ENCODE measurements at regions not wholly inside any gene's neighbourhood (a gene's known extent, or its start where the extent isn't known, plus 50 kb on each side); places are given as distances from the start of the nearest gene placed in this dataset.
"Not testable (repeated sequence)": the region's sequence is repeated elsewhere in the genome, so short reads cannot be mapped to it uniquely, and the experiment has no call there.

DNA sequence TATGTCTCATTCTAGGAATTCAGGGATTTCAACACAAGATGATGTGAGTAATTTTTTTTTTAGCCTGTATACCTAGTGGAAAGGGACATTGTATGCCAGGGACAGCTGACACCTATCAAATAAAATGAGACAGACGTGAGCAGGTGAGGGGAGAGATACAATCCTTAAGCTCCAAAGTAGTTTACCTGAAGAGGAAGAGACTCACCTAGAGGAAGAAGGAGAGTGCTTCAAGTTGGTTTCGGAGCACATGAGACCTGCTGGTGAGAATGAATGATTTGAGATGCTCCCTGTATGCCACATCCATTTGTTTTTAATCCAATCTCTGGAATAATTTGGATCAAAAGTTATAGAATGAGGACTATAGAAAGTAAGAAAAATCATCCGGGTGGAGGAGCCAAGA, 915.4 kb upstream of the FBXO33 start:
- H3K36me3 ChIP-seq (ENCODE audit: control insufficient read depth, insufficient read depth, low read length), result no peaks in the 10 kb centered on the region
- no peak for DNase-seq (ENCODE audit: extremely low read depth, insufficient read length)
- TF ChIP-seq, protein P1, sequence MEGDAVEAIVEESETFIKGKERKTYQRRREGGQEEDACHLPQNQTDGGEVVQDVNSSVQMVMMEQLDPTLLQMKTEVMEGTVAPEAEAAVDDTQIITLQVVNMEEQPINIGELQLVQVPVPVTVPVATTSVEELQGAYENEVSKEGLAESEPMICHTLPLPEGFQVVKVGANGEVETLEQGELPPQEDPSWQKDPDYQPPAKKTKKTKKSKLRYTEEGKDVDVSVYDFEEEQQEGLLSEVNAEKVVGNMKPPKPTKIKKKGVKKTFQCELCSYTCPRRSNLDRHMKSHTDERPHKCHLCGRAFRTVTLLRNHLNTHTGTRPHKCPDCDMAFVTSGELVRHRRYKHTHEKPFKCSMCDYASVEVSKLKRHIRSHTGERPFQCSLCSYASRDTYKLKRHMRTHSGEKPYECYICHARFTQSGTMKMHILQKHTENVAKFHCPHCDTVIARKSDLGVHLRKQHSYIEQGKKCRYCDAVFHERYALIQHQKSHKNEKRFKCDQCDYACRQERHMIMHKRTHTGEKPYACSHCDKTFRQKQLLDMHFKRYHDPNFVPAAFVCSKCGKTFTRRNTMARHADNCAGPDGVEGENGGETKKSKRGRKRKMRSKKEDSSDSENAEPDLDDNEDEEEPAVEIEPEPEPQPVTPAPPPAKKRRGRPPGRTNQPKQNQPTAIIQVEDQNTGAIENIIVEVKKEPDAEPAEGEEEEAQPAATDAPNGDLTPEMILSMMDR (IDR thresholded peaks at IDR 0.05; ENCODE audit: insufficient read depth, low read length, poor library complexity, severe bottlenecking), result no peak
- H3K27me3 ChIP-seq (replicated peaks; ENCODE audit: control insufficient read depth, insufficient read depth, low read length), result no peaks in the 10 kb centered on the region
- no peak overlapping the region for H3K4me3 ChIP-seq (replicated peaks; ENCODE audit: low read depth, low read length)

DNA sequence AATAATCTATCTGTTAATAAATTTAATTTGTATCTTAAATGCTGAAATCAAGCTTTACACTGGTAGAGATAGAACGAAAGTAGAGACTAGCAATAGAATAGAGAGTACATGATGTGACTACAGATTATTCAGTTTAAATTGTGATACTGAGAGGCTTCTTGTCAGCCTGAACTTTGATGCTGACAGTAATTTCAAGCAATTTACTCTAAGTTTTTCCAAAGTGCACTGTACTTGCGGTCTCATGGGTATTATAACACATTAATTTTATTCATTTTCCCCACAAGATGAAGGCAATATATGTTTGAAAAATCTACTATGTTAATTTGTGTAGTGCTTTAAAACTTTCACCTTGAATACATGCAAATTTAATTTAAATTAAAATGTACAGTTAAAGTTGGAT, 914.0 kb upstream of the FBXO33 start:
- no peak for DNase-seq (ENCODE audit: extremely low read depth, insufficient read length)
- TF ChIP-seq, protein P1 (IDR thresholded peaks at IDR 0.05; ENCODE audit: insufficient read depth, low read length, poor library complexity, severe bottlenecking), result no peak
- Histone ChIP-seq H3K27me3 (replicated peaks; ENCODE audit: control insufficient read depth, insufficient read depth, low read length) (no peaks in the 10 kb centered on the region), H3K36me3 (ENCODE audit: control insufficient read depth, insufficient read depth, low read length) (no peaks in the 10 kb centered on the region), H3K4me3 (replicated peaks; ENCODE audit: low read depth, low read length) (no peak overlapping the region)

DNA sequence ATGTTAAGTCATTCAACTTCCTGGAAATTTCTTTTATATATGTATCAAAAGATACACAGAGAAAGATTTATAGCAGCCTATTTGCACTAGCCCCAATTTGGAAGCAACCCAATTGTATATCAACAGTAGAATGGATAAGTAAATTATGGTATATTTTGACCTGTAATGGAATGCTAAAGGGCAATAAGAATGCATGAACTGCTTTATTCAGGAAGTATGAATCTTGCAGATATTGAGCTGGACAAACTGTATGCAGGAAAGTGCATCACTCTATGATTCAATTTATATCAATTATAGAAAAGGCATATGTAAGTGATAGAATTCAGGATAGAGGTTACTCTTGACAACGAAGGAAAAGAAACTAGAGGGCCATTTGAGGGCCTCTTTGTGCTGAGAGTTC, 913.1 kb upstream of the FBXO33 start:
- H3K4me3 ChIP-seq (replicated peaks; ENCODE audit: low read depth, low read length), result no peak overlapping the region
- H3K36me3 ChIP-seq (ENCODE audit: control insufficient read depth, insufficient read depth, low read length), result no peaks in the 10 kb centered on the region
- TF ChIP-seq, protein P1 (IDR thresholded peaks at IDR 0.05; ENCODE audit: insufficient read depth, low read length, poor library complexity, severe bottlenecking), result no peak
- H3K27me3 ChIP-seq (replicated peaks; ENCODE audit: control insufficient read depth, insufficient read depth, low read length), result no peaks in the 10 kb centered on the region
- DNase-seq (ENCODE audit: extremely low read depth, insufficient read length), result no peak

DNA sequence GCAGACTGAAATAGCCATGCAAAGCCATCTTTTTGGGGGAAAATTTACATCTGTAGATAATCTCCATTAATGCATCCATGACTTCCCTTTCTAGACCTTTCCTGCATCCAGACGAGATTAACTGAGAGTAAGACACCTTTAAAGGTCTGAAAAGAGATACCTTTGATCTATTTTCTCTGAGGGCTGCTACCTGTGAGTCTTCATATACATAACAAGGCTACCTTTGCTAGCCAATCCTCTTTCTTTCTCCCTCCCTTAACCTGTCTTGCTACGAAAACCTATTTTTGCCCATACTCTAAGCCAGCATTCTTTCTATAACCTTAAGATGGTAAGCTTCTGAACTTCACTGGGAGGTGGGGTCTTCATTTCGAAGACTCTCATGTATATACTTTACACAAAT, 908.5 kb upstream of the FBXO33 start:
- no peak overlapping the region for H3K4me3 ChIP-seq (replicated peaks; ENCODE audit: low read depth, low read length)
- no peaks in the 10 kb centered on the region for H3K36me3 ChIP-seq (ENCODE audit: control insufficient read depth, insufficient read depth, low read length)
- DNase-seq (ENCODE audit: extremely low read depth, insufficient read length), result no peak
- H3K27me3 ChIP-seq (replicated peaks; ENCODE audit: control insufficient read depth, insufficient read depth, low read length), result no peaks in the 10 kb centered on the region
- TF ChIP-seq, protein P1 (IDR thresholded peaks at IDR 0.05; ENCODE audit: insufficient read depth, low read length, poor library complexity, severe bottlenecking), result no peak

DNA sequence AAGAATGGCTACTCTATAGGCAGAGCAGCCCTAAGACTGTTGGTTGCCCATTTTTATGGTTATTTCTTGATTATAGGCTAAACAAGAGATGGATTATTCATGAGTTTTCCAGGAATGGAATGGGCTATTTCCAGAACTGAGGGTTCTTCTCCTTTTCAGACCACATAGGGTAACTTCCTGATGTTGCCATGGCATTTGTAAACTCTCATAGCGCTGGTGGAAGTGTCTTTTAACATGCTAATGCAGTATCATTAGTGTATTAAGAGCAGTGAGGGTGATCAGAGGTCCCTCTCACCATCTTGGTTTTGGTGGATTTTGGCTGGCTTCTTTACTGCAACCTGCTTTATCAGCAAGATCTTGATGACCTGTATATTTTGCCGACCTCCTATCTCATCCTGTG, 904.6 kb upstream of the FBXO33 start:
- Histone ChIP-seq H3K36me3 (ENCODE audit: control insufficient read depth, insufficient read depth, low read length) (no peaks in the 10 kb centered on the region), H3K27me3 (replicated peaks; ENCODE audit: control insufficient read depth, insufficient read depth, low read length) (no peaks in the 10 kb centered on the region), H3K4me3 (replicated peaks; ENCODE audit: low read depth, low read length) (no peak overlapping the region)
- TF ChIP-seq, protein P1 (IDR thresholded peaks at IDR 0.05; ENCODE audit: insufficient read depth, low read length, poor library complexity, severe bottlenecking), result no peak
- no peak for DNase-seq (ENCODE audit: extremely low read depth, insufficient read length)

DNA sequence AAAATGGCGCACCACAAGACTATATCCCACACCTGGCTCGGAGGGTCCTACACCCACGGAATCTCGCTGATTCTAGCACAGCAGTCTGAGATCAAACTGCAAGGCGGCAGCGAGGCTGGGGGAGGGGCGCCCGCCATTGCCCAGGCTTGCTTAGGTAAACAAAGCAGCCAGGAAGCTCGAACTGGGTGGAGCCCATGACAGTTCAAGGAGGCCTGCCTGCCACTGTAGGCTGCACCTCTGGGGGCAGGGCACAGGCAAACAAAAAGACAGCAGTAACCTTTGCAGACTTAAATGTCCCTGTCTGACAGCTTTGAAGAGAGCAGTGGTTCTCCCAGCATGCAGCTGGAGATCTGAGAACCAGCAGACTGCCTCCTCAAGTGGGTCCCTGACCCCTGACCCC, 894.3 kb upstream of the FBXO33 start:
- not testable (repeated sequence) for H3K4me3 ChIP-seq (replicated peaks; ENCODE audit: low read depth, low read length); DNase-seq (ENCODE audit: extremely low read depth, insufficient read length); H3K36me3 ChIP-seq (ENCODE audit: control insufficient read depth, insufficient read depth, low read length)

More for the DNA sequence above, 894.3 kb upstream of the FBXO33 start:
- not testable (repeated sequence) for H3K27me3 ChIP-seq (replicated peaks; ENCODE audit: control insufficient read depth, insufficient read depth, low read length)

All from GM06990 (cell line).